Right ventricle myocardium superior (tissue), 1 donor: ENCODE measurements at regions not wholly inside any gene's neighbourhood (a gene's known extent, or its start where the extent isn't known, plus 50 kb on each side); places are given as distances from the start of the nearest gene placed in this dataset.
"Not testable (repeated sequence)": the region's sequence is repeated elsewhere in the genome, so short reads cannot be mapped to it uniquely, and the experiment has no call there.

Experiments used
- ATAC-seq: fragments of 200-7000 bp; cut with Tn5 transposase; one replicate; pipeline ENCODE4 v1.9.1; 2020; ENCODE audit warnings: mild to moderate bottlenecking; ENCODE audit not compliant: poor library complexity
- DNase-seq: peaks from one replicate; pipeline ENCODE4 v3.0.0-alpha.2; 2020
- intact Hi-C: fragments of 100-400 bp; cut with DNase I; formaldehyde crosslinking; loops from one replicate; pipeline ENCODE4 v1.11.2; 2022
- donor health status: DM: no; HTN: yes; CAD: no; lungs with severe emphysema.

- DNase-seq (no peak), ATAC-seq (no peak)
- intact Hi-C loops: no loop called here
Observed at GRCh38 chr9:134522976-134523375, 118.6 kb upstream of the COL5A1 start.

GRCh38 chr9:134525070-134525815 lies 116.4 kb upstream of the COL5A1 start:
- intact Hi-C loops: no loop called here
- ATAC-seq (peak; percentile 5), DNase-seq (no peak)

- peak; percentile 82 for DNase-seq
- peak; percentile 85 for ATAC-seq
- intact Hi-C loops: no loop called here
Observed at GRCh38 chr9:134525841-134526583, 115.6 kb upstream of the COL5A1 start.

- intact Hi-C loops: no loop called here
- no peak for DNase-seq
Observed at GRCh38 chr9:134526584-134527477, 114.8 kb upstream of the COL5A1 start.

GRCh38 chr9:134530724-134531123 lies 110.9 kb upstream of the COL5A1 start:
- ATAC-seq (no peak), DNase-seq (no peak)
- intact Hi-C loops: no loop called here

More at GRCh38 chr9:134526584-134527477, 114.8 kb upstream of the COL5A1 start:
- peak; percentile 62 for ATAC-seq

- intact Hi-C loops: no loop called here
- no peak for ATAC-seq
- DNase-seq: no peak
Observed at GRCh38 chr9:134531220-134531970, 110.2 kb upstream of the COL5A1 start.

GRCh38 chr9:134532084-134532483 lies 109.5 kb upstream of the COL5A1 start:
- no peak for ATAC-seq
- intact Hi-C loops: no loop called here
- no peak for DNase-seq

- DNase-seq: peak; percentile 14
- intact Hi-C loops, ATAC-seq: not testable (repeated sequence)
Observed at GRCh38 chr9:134532661-134533060, 108.9 kb upstream of the COL5A1 start.

- intact Hi-C loops: no loop called here
- DNase-seq (peak; percentile 20), ATAC-seq (no peak)
Observed at GRCh38 chr9:134533850-134534588, 107.6 kb upstream of the COL5A1 start.

GRCh38 chr9:134534661-134535080 lies 106.9 kb upstream of the COL5A1 start:
- ATAC-seq (no peak), DNase-seq (no peak)
- intact Hi-C loops: no loop called here

GRCh38 chr9:134535171-134535570 lies 106.4 kb upstream of the COL5A1 start:
- peak; percentile 17 for DNase-seq
- intact Hi-C loops: no loop called here

GRCh38 chr9:134536101-134536900 lies 105.3 kb upstream of the COL5A1 start:
- intact Hi-C loops: no loop called here
- ATAC-seq (no peak), DNase-seq (peak; percentile 20)

More at GRCh38 chr9:134535171-134535570, 106.4 kb upstream of the COL5A1 start:
- no peak for ATAC-seq

- ATAC-seq: no peak
- intact Hi-C loops: no loop called here
- DNase-seq: no peak
Observed at GRCh38 chr9:134536931-134537330, 104.7 kb upstream of the COL5A1 start.

- intact Hi-C loops: no loop called here
- DNase-seq (peak; percentile 70), ATAC-seq (peak; percentile 72)
Observed at GRCh38 chr9:134537951-134538641, 103.5 kb upstream of the COL5A1 start.

- ATAC-seq (peak; percentile 44), DNase-seq (peak; percentile 59)
- intact Hi-C loops: no loop called here
Observed at GRCh38 chr9:134538856-134539566, 102.6 kb upstream of the COL5A1 start.
